ENCODE measurements at regions not wholly inside any gene's neighbourhood (a gene's known extent, or its start where the extent isn't known, plus 50 kb on each side); places are given as distances from the start of the nearest gene placed in this dataset.

DNA sequence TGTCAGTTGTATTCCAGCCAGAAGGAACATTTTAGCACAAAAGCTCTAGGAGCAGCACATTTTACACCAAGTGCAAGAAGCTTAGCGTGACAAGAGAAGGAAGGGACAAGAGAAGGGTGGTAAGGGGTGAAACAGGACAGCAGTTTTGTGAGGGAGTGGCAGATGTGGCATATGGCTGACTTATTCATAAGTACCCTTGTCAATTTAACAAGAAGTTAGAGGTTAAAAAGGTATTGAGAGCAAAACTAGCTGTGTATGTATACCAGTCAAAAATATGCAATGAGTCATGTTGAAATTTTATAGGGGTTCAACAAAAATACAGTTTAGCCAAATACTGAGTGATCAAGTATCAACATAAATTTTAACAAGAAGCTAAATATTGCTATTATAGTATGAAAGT, 561.5 kb upstream of the POT1 start:
- Histone ChIP-seq H3K4me1 (ENCODE audit: insufficient read depth, poor library complexity, severe bottlenecking) (no peaks in the 10 kb centered on the region), H3K9me3 (ENCODE audit: severe bottlenecking) (no peaks in the 10 kb centered on the region), H3K27ac (ENCODE audit: poor library complexity, severe bottlenecking) (no peak overlapping the region), H3K4me3 (ENCODE audit: severe bottlenecking) (no peak overlapping the region), H3K27me3 (ENCODE audit: insufficient read depth, poor library complexity, severe bottlenecking) (no peaks in the 10 kb centered on the region), H3K36me3 (ENCODE audit: low read depth) (no peaks in the 10 kb centered on the region)
- no peak for DNase-seq (ENCODE audit: low spot score)
- TF ChIP-seq, protein P1, sequence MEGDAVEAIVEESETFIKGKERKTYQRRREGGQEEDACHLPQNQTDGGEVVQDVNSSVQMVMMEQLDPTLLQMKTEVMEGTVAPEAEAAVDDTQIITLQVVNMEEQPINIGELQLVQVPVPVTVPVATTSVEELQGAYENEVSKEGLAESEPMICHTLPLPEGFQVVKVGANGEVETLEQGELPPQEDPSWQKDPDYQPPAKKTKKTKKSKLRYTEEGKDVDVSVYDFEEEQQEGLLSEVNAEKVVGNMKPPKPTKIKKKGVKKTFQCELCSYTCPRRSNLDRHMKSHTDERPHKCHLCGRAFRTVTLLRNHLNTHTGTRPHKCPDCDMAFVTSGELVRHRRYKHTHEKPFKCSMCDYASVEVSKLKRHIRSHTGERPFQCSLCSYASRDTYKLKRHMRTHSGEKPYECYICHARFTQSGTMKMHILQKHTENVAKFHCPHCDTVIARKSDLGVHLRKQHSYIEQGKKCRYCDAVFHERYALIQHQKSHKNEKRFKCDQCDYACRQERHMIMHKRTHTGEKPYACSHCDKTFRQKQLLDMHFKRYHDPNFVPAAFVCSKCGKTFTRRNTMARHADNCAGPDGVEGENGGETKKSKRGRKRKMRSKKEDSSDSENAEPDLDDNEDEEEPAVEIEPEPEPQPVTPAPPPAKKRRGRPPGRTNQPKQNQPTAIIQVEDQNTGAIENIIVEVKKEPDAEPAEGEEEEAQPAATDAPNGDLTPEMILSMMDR (IDR thresholded peaks at IDR 0.05; ENCODE audit: poor library complexity, severe bottlenecking) = no peak
- 0 out of 3 replicates have a peak, but pooled peaks have one; percentile 14 for ATAC-seq (ENCODE audit: low read depth)

DNA sequence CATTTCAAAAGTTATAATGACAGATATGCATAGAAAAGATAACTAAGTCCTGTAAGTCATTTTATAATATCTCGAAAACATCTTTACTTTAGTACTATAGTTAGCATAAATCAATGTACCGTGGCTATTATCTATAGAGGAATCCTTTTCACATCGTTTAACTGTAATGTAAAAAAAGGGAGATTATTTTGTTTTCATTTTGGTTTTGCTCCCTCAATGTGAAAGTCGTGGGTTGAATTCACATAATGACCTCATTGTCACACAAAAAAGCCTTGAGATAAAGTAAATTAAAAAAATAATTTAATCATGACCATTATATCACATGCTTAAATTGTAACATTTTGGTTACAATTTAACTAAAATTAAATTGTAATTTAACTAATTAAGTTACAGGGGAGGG, 560.5 kb upstream of the POT1 start:
- ATAC-seq (ENCODE audit: low read depth) = no peak
- Histone ChIP-seq H3K4me1 (ENCODE audit: insufficient read depth, poor library complexity, severe bottlenecking) (no peaks in the 10 kb centered on the region), H3K27me3 (ENCODE audit: insufficient read depth, poor library complexity, severe bottlenecking) (no peaks in the 10 kb centered on the region), H3K9me3 (ENCODE audit: severe bottlenecking) (peaks cover 3% of the 10 kb centered on the region), H3K4me3 (ENCODE audit: severe bottlenecking) (no peak overlapping the region), H3K27ac (ENCODE audit: poor library complexity, severe bottlenecking) (no peak overlapping the region), H3K36me3 (ENCODE audit: low read depth) (no peaks in the 10 kb centered on the region)
- TF ChIP-seq, protein P1 (IDR thresholded peaks at IDR 0.05; ENCODE audit: poor library complexity, severe bottlenecking) = no peak
- no peak for DNase-seq (ENCODE audit: low spot score)

DNA sequence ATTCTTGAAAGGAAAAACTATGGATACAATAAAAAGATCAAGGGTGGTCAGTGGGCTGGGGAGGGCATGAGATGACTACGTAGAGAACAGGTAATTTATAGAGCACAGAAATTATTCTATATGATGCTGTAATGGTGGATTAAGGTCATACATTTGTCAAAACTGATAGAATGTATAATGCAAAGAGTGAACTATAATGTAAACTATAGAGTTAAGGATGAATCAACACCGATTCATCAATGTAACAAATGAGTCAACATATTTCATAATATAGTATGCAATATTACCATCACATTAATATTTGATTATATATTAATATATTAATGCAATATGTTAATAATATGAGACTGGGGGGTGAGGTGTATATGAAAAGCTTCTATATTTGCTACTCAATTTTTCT, 555.6 kb upstream of the POT1 start:
- DNase-seq (ENCODE audit: low spot score) = no peak
- no peak overlapping the region for H3K4me3 ChIP-seq (ENCODE audit: severe bottlenecking)
- H3K4me1 ChIP-seq (ENCODE audit: insufficient read depth, poor library complexity, severe bottlenecking) = no peaks in the 10 kb centered on the region
- no peaks in the 10 kb centered on the region for H3K36me3 ChIP-seq (ENCODE audit: low read depth)
- 0 out of 3 replicates have a peak, but pooled peaks have one; percentile 45 for ATAC-seq (ENCODE audit: low read depth)
- H3K9me3 ChIP-seq (ENCODE audit: severe bottlenecking) = peaks cover 3% of the 10 kb centered on the region
- H3K27me3 ChIP-seq (ENCODE audit: insufficient read depth, poor library complexity, severe bottlenecking) = no peaks in the 10 kb centered on the region
- no peak overlapping the region for H3K27ac ChIP-seq (ENCODE audit: poor library complexity, severe bottlenecking)
- TF ChIP-seq, protein P1 (IDR thresholded peaks at IDR 0.05; ENCODE audit: poor library complexity, severe bottlenecking) = no peak

DNA sequence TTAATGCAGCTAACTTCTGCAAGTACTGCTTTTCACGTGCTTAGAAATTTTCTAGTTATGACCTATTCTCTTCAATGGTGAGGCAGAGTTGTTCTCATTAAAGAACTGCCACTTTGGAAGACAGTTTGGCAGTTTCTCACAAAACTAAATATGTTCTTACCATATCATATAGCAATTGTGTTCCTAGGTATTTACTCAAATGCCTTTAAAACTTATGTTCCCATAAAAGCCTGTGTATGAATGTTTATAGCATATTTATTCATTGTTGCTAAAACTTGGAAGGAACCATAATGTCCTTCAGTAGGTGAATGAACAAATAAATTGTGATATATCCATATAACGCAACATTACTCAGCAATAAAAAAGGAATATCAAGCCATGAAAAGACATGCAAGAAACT, 555.1 kb upstream of the POT1 start:
- TF ChIP-seq, protein P1 (IDR thresholded peaks at IDR 0.05; ENCODE audit: poor library complexity, severe bottlenecking) = no peak
- H3K4me1 ChIP-seq (ENCODE audit: insufficient read depth, poor library complexity, severe bottlenecking) = no peaks in the 10 kb centered on the region

DNA sequence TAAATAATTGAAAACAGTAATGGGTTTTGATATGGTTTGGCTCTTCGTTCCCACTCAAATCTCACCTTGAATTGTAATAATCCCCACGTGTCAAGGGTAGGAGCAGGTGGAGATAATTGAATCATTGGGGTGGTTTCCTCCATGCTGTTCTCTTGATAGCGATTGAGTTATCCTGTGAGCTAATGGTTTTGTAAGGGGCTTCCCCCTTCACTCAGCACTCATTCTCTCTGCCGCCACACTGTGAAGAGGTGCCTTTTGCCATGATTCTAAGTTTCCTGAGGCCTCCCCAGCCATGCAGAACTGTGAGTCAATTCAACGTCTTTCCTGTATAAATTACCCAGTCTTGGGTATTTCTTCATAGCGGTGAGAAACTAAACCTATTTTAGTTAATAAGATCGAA, 551.7 kb upstream of the POT1 start:
- TF ChIP-seq, protein P1 (IDR thresholded peaks at IDR 0.05; ENCODE audit: poor library complexity, severe bottlenecking) = no peak
- no peaks in the 10 kb centered on the region for H3K36me3 ChIP-seq (ENCODE audit: low read depth)
- no peak overlapping the region for H3K4me3 ChIP-seq (ENCODE audit: severe bottlenecking)
- H3K27me3 ChIP-seq (ENCODE audit: insufficient read depth, poor library complexity, severe bottlenecking) = no peaks in the 10 kb centered on the region
- no peak for ATAC-seq (ENCODE audit: low read depth)
- H3K9me3 ChIP-seq (ENCODE audit: severe bottlenecking) = peaks cover 3% of the 10 kb centered on the region
- H3K4me1 ChIP-seq (ENCODE audit: insufficient read depth, poor library complexity, severe bottlenecking) = no peaks in the 10 kb centered on the region
- no peak overlapping the region for H3K27ac ChIP-seq (ENCODE audit: poor library complexity, severe bottlenecking)
- DNase-seq (ENCODE audit: low spot score) = no peak

More for the DNA sequence above, 555.1 kb upstream of the POT1 start:
- no peaks in the 10 kb centered on the region for H3K36me3 ChIP-seq (ENCODE audit: low read depth)
- no peak overlapping the region for H3K4me3 ChIP-seq (ENCODE audit: severe bottlenecking)
- H3K9me3 ChIP-seq (ENCODE audit: severe bottlenecking) = peaks cover 3% of the 10 kb centered on the region
- no peak overlapping the region for H3K27ac ChIP-seq (ENCODE audit: poor library complexity, severe bottlenecking)
- DNase-seq (ENCODE audit: low spot score) (no peak), ATAC-seq (ENCODE audit: low read depth) (no peak)
- H3K27me3 ChIP-seq (ENCODE audit: insufficient read depth, poor library complexity, severe bottlenecking) = no peaks in the 10 kb centered on the region
